Left ventricle myocardium inferior (tissue), 1 donor: ENCODE measurements at regions not wholly inside any gene's neighbourhood (a gene's known extent, or its start where the extent isn't known, plus 50 kb on each side); places are given as distances from the start of the nearest gene placed in this dataset.

Experiments used
- DNase-seq: peaks from one replicate; pipeline ENCODE4 v3.0.0-alpha.2; 2020
- H3K27ac ChIP-seq: fragments of 200-600 bp; replicated peaks from 2 replicates; pipeline ENCODE4 v1.8.0; 2021
- H3K27me3 ChIP-seq: fragments of 200-600 bp; 2 replicates; pipeline ENCODE4 v1.8.0; 2021; ENCODE audit warnings: low read depth
- H3K36me3 ChIP-seq: fragments of 200-600 bp; 2 replicates; pipeline ENCODE4 v1.8.0; 2021
- H3K4me1 ChIP-seq: fragments of 200-600 bp; 2 replicates; pipeline ENCODE4 v1.8.0; 2021
- H3K4me3 ChIP-seq: fragments of 200-600 bp; 2 replicates; pipeline ENCODE4 v1.8.0; 2021; ENCODE audit warnings: mild to moderate bottlenecking, moderate library complexity
- H3K9me3 ChIP-seq: fragments of 200-600 bp; replicated peaks from 2 replicates; pipeline ENCODE4 v1.8.0; 2021
- intact Hi-C: fragments of 100-400 bp; cut with micrococcal nuclease; formaldehyde crosslinking; loops from one replicate; pipeline ENCODE4 v1.11.0; 2022
- TF ChIP-seq, protein P1 (sequence below): fragments of 200-600 bp; IDR thresholded peaks from 2 replicates; pipeline ENCODE4 v1.8.0; 2021; ENCODE audit warnings: antibody characterized with exemption, mild to moderate bottlenecking, borderline replicate concordance
- donor health status: DM: no; HTN: yes; CAD: no; lungs with severe emphysema.

DNA sequence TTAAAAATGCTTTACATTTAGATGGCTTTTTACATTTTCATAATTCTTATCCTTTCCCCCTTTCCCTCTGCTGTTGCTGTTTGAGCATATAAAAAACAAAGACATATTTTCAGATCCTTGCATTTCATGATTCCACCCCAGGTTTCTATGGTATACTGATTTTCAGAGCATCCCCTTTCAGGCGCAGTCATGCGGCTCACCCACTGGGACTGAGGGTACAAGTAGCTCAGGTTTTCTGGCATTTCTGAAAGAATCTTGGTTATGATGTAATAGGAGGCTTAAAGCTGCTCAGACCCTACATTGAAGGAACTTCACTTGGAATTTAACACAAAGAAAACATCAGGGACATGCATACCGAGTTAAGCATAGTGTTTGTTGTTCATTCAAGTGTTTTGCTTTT lies 310.8 kb downstream of the ETAA1 start:
- TF ChIP-seq, protein P1, sequence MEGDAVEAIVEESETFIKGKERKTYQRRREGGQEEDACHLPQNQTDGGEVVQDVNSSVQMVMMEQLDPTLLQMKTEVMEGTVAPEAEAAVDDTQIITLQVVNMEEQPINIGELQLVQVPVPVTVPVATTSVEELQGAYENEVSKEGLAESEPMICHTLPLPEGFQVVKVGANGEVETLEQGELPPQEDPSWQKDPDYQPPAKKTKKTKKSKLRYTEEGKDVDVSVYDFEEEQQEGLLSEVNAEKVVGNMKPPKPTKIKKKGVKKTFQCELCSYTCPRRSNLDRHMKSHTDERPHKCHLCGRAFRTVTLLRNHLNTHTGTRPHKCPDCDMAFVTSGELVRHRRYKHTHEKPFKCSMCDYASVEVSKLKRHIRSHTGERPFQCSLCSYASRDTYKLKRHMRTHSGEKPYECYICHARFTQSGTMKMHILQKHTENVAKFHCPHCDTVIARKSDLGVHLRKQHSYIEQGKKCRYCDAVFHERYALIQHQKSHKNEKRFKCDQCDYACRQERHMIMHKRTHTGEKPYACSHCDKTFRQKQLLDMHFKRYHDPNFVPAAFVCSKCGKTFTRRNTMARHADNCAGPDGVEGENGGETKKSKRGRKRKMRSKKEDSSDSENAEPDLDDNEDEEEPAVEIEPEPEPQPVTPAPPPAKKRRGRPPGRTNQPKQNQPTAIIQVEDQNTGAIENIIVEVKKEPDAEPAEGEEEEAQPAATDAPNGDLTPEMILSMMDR = no peak
- intact Hi-C loops = no loop called here
- Histone ChIP-seq H3K27me3 (no peaks in the 10 kb centered on the region), H3K36me3 (no peaks in the 10 kb centered on the region), H3K27ac (no peak overlapping the region), H3K4me1 (no peaks in the 10 kb centered on the region), H3K9me3 (no peaks in the 10 kb centered on the region), H3K4me3 (no peak overlapping the region)
- DNase-seq = no peak

DNA sequence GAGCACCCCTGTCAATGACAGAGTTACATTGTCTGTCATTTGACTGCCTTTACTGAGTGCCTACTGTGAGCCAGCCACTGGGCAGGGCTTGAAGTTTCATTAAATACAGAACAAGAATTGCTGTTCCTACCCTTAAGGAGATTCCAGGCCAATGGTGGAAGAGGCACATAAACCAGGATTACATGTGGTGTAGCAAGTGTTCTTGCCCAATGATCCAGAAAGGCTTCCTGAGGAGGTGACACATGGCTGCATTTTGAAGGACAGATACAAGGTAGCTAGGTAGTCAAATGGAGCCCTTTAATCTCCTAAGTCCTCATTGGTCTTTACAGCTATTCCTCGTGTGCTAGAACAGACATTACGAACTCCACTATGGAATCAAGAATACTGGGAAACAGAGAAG lies 312.7 kb downstream of the ETAA1 start:
- no peak for DNase-seq
- TF ChIP-seq, protein P1 = no peak
- Histone ChIP-seq H3K27me3 (no peaks in the 10 kb centered on the region), H3K4me3 (no peak overlapping the region), H3K27ac (no peak overlapping the region), H3K9me3 (no peaks in the 10 kb centered on the region), H3K4me1 (no peaks in the 10 kb centered on the region), H3K36me3 (no peaks in the 10 kb centered on the region)
- intact Hi-C loops = no loop called here

DNA sequence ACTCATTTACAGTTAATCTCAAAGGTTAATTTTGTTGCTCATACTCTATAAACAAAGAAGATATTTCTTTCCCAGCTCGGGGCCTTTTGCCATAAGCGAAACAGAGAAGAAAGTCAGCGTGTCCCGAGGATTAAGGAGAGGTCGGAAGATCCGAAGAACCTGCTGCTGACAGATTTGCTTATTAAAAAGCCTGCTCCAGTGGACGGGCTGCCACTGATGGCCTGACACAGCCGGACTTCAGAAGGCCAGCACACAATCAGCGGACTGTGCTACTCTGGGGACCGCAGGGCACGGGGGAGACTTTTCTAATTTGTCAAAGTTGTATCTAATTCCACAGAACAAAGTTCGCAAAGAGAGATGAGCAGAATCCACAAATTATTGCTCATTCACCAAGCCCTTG lies 315.4 kb downstream of the ETAA1 start:
- DNase-seq = no peak
- TF ChIP-seq, protein P1 = no peak
- Histone ChIP-seq H3K27me3 (no peaks in the 10 kb centered on the region), H3K36me3 (no peaks in the 10 kb centered on the region), H3K9me3 (no peaks in the 10 kb centered on the region), H3K27ac (no peak overlapping the region), H3K4me1 (no peaks in the 10 kb centered on the region), H3K4me3 (no peak overlapping the region)
- intact Hi-C loops = no loop called here

DNA sequence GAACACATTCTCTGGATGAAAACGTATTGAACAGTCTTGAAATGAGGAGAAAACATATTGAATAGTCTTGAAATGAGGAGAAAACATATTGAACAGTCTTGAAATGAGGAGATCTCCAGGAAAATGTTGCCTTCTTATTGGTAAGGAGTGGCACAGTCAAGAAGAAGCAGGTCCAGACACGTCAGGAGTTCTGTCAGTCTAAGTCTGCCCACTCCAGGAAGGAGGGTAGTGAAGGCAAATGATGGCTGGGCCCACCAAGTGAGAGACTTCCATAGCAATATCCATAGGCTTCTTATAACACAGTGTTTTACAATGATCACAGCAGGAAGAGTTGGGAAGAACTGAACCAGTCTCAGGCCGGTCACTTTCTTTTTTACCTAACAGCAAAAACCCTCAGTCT lies 316.2 kb downstream of the ETAA1 start:
- no peaks in the 10 kb centered on the region for H3K9me3 ChIP-seq
- no peaks in the 10 kb centered on the region for H3K36me3 ChIP-seq
- no peak overlapping the region for H3K4me3 ChIP-seq
- H3K27ac ChIP-seq = no peak overlapping the region
- no peak for DNase-seq
- no peaks in the 10 kb centered on the region for H3K27me3 ChIP-seq
- H3K4me1 ChIP-seq = no peaks in the 10 kb centered on the region
- intact Hi-C loops = no loop called here
- TF ChIP-seq, protein P1 = no peak

DNA sequence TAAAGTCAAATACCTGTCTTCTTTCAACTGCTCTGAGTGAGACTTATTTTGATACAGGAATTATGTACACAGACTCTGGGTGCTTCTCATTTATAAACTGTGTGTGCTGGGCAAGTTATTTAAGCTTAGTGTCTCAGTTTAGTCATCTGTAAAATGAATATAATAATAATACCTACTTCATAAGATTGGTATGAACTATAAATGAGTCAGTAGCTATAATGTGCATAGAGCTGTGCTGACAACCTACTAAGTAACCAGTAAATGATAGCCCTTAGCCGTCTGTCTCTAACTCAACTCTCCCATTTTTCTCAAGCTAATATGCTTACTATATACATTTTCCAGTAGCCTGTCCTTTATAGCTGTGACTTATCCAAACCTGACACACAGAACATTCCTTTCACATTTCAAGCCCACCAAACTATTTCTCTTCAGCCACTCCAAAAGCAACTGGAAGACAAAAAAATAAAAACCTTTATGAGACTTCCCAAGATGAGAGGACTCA lies 319.8 kb downstream of the ETAA1 start:
- TF ChIP-seq, protein P1 = no peak
- no peak overlapping the region for H3K4me3 ChIP-seq
- DNase-seq = no peak
- H3K9me3 ChIP-seq = no peaks in the 10 kb centered on the region
- H3K4me1 ChIP-seq = no peaks in the 10 kb centered on the region
- intact Hi-C loops = no loop called here
- no peak overlapping the region for H3K27ac ChIP-seq
- no peaks in the 10 kb centered on the region for H3K36me3 ChIP-seq
- H3K27me3 ChIP-seq = peaks cover 6% of the 10 kb centered on the region

DNA sequence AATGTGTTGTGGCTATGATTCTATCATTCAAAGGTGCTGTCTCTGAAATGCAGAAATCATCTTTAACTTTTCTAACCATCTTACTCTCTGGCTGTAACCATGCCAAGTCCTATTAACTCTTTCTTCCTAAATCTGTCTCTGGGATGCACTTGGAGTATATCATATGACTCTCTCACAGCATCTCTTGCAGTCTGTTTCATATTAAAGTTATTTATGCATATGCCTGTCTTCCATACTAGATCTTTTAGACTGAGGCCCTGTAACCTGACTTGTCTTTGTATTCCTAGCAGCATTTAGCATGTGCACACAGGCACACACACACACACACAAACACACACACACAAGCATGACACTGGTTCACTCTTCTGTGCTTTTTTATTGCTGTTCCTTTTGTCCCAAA lies 320.6 kb downstream of the ETAA1 start:
- intact Hi-C loops = no loop called here
- H3K36me3 ChIP-seq = no peaks in the 10 kb centered on the region
- peaks cover 11% of the 10 kb centered on the region for H3K27me3 ChIP-seq
- H3K4me3 ChIP-seq = no peak overlapping the region
- TF ChIP-seq, protein P1 = no peak
- DNase-seq = no peak
- H3K27ac ChIP-seq = no peak overlapping the region
- no peaks in the 10 kb centered on the region for H3K4me1 ChIP-seq
- H3K9me3 ChIP-seq = no peaks in the 10 kb centered on the region
